ENCODE measurements at regions not wholly inside any gene's neighbourhood (a gene's known extent, or its start where the extent isn't known, plus 50 kb on each side); places are given as distances from the start of the nearest gene placed in this dataset.

GRCh38 chr10:84065804-84066601 is 73.3 kb upstream of the GHITM start:
- DNase-seq: peak; percentile 10 to 47
- Histone ChIP-seq H3K4me3 (replicated peaks in 1 of 3) (no peak overlapping the region), H3K36me3 (no peaks in the 10 kb centered on the region), H3K27ac (no peak overlapping the region), H3K27me3 (no peaks in the 10 kb centered on the region), H3K9me3 (no peaks in the 10 kb centered on the region), H3K4me1 (peaks cover 0 to 4% of the 10 kb centered on the region in 2 donors)
- TF ChIP-seq, protein P1, sequence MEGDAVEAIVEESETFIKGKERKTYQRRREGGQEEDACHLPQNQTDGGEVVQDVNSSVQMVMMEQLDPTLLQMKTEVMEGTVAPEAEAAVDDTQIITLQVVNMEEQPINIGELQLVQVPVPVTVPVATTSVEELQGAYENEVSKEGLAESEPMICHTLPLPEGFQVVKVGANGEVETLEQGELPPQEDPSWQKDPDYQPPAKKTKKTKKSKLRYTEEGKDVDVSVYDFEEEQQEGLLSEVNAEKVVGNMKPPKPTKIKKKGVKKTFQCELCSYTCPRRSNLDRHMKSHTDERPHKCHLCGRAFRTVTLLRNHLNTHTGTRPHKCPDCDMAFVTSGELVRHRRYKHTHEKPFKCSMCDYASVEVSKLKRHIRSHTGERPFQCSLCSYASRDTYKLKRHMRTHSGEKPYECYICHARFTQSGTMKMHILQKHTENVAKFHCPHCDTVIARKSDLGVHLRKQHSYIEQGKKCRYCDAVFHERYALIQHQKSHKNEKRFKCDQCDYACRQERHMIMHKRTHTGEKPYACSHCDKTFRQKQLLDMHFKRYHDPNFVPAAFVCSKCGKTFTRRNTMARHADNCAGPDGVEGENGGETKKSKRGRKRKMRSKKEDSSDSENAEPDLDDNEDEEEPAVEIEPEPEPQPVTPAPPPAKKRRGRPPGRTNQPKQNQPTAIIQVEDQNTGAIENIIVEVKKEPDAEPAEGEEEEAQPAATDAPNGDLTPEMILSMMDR (IDR thresholded peaks at IDR 0.05): no peak
- no peak for TF ChIP-seq POLR2A (IDR thresholded peaks at IDR 0.05)
- intact Hi-C loops (cut with DNase I): no loop called here
- 69 to 73% methylated on average over 8 of the region's 8 CpGs for WGBS, 2 donors

DNA sequence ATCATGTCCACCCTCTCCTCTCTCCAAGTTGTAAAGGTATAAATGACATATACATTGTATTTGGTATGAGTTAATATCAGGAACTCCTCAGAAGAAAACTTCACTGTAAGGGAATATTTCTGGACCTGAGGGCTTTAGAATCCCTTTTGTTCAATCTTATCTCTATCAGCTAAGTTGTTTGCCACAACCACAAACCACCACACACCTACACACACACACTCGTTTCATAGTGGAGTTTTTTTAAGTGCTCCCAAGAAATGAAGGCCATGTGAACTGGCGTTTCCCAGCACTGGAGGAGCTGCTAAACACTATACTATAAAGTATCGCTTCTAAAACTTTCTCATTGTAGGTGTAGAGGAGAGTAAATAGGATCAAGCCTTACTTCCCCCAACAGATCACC is 64.8 kb upstream of the GHITM start:
- Histone ChIP-seq H3K36me3 (no peaks in the 10 kb centered on the region), H3K9me3 (no peaks in the 10 kb centered on the region), H3K4me3 (replicated peaks in 1 of 3) (no peak overlapping the region), H3K27ac (peak overlapping the region in 1 of 3 donors; percentile 37), H3K4me1 (peaks cover 16 to 25% of the 10 kb centered on the region in 2 donors), H3K27me3 (no peaks in the 10 kb centered on the region)
- 64 to 65% methylated on average over 3 of the region's 3 CpGs for WGBS, 2 donors
- DNase-seq: no peak
- TF ChIP-seq, protein P1 (IDR thresholded peaks at IDR 0.05): no peak
- TF ChIP-seq POLR2A (IDR thresholded peaks at IDR 0.05): no peak
- intact Hi-C loops (cut with DNase I): no loop called here

GRCh38 chr10:84075226-84076046 is 63.9 kb upstream of the GHITM start:
- H3K27ac ChIP-seq: peak overlapping the region; percentile 37 to 57 (median 51)
- intact Hi-C loops (cut with DNase I): no loop called here
- no peak for TF ChIP-seq POLR2A (IDR thresholded peaks at IDR 0.05)
- TF ChIP-seq, protein P1 (IDR thresholded peaks at IDR 0.05): no peak
- H3K4me3 ChIP-seq (replicated peaks in 1 of 3): no peak overlapping the region
- H3K9me3 ChIP-seq: no peaks in the 10 kb centered on the region
- DNase-seq: peak; percentile 66 to 81
- WGBS, 2 donors: 54 to 65% methylated on average over 4 of the region's 4 CpGs
- no peaks in the 10 kb centered on the region for H3K27me3 ChIP-seq
- peaks cover 16 to 25% of the 10 kb centered on the region in 2 donors for H3K4me1 ChIP-seq
- no peaks in the 10 kb centered on the region for H3K36me3 ChIP-seq

DNA sequence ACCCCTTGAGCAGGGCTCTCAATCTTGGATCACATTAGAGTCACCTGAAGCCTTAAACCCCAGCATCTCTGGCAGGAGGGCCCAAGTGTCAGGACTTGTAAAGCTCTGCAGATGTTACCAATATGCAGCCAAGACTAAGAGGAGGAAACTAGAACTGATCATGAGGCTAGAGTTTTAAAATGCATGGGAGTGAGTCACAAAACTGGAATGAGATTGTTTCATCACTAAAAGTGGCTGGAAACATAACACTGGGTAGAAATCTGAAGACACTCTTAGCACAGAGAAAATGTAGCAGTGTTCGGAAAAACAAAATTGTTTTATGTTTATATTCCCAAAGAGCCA is 63.3 kb upstream of the GHITM start:
- no peaks in the 10 kb centered on the region for H3K9me3 ChIP-seq
- H3K36me3 ChIP-seq: no peaks in the 10 kb centered on the region
- no peaks in the 10 kb centered on the region for H3K27me3 ChIP-seq
- intact Hi-C loops (cut with DNase I): no loop called here
- TF ChIP-seq POLR2A (IDR thresholded peaks at IDR 0.05): no peak
- TF ChIP-seq, protein P1 (IDR thresholded peaks at IDR 0.05): no peak
- H3K27ac ChIP-seq: peak overlapping the region in 2 of 3 donors; percentile 37 to 57
- WGBS, 2 donors: 63 to 66% methylated on average over 1 of the region's 1 CpG
- peak in 1 of 2 donors; percentile 9 for DNase-seq
- H3K4me1 ChIP-seq: peaks cover 16 to 25% of the 10 kb centered on the region in 2 donors
- H3K4me3 ChIP-seq (replicated peaks in 1 of 3): no peak overlapping the region

Data from thyroid gland (tissue), 4 donors.